T1000 (cell line): ENCODE measurements at regions not wholly inside any gene's neighbourhood (a gene's known extent, or its start where the extent isn't known, plus 50 kb on each side); places are given as distances from the start of the nearest gene placed in this dataset.

Experiments
- DNase-seq: peaks from one replicate; lab custom pipeline; 2025; ENCODE audit warnings: mixed read lengths; lab: John Stamatoyannopoulos, UW

DNA sequence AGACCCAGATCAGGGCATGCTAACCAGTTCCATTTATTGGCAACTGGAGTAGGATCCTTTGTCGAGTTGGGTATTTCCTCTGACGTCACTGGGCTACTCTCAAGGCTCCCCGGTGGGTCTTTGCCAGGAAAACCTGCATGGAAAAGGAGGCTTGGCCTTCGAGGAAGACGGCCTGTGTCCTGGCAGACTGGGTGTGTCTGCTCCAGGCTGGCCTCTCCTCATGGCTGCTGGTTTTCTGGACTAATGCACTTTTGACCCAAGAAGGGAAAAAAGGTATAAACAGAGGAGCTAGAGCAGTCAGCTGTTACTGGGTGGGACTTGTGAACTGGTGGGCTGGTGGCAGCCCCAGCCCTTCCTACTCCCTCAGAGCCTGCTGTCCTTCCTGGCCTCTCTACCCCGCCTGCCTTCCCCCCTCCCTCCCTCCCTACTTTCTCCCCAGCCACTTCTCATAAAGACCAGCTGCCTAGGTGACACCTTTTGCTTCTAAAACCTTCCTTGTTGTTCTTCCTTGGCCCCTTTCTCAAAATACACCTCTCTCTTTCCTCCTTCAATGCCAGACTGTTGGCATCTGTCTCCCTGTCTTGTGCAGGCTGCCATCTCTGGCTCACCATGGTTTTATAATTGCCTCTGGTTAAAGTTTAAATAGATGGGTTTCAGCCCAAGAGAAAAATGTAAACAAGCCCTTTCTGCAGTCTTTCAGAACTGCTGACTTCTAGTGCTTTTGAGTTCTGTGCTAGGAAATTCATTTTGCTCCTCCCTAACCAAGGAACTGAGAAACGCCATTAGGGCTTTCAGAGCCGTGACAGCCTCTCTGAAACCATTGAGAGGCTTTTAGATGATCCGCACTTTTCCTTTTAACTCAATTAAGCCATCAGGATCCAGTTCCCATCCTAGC is 101.8 kb upstream of the MKLN1 start:
- DNase-seq, result no peak

DNA sequence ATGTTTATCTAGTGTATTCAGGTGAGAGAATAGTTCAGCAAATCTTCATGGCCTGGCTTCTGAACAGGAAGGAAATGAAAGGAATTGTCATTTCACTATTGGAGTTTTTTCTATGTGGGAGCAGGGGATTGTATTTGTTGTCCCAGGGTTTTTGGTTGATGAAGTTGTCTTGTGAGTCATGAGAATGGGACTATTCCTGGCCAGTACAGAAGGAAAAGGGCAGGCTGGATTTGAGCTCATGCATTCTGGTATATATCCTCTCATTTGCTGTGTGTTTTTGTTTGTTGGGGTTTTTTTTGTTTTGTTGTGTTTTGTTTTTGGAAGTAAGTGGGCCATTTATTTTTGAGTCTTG is 101.2 kb upstream of the MKLN1 start:
- no peak for DNase-seq

DNA sequence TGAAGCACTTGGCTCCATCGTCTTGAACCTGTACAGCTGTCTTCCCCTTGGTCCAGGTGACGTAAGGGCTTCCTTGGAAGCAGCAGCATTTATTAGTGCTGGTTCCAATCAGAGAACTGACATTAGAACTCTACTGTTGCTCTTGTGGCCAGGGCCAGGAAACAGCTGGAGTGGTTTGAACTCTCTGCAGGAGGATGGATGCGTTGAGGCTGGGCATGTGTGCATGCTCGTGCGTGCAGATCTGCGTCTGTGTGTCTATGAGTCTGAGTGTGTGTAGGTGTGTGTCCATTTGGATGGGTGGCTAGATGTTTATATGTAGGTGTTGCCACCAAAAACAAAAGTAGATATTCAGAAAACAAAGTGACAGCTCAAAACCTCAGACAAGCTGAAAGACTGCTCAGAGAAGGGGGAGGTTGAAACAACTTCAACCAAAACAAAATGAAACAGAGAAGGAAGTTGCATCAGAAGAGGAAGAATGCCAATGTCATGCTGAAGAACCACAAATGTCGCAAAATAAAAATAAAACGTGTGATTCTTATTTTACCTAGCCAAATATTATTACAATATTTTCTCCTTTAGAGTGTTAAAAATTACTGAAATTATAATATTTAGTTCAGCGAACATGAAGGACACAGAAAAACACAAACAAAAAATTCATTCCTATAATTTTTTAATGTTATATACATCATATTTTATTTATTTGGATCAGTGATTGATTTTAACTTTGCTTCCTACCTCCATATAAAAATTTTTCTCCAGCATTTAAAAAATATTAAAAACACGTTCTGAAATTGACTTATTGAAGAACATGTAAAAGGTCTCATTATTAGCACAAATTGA is 96.1 kb upstream of the MKLN1 start:
- no peak for DNase-seq

DNA sequence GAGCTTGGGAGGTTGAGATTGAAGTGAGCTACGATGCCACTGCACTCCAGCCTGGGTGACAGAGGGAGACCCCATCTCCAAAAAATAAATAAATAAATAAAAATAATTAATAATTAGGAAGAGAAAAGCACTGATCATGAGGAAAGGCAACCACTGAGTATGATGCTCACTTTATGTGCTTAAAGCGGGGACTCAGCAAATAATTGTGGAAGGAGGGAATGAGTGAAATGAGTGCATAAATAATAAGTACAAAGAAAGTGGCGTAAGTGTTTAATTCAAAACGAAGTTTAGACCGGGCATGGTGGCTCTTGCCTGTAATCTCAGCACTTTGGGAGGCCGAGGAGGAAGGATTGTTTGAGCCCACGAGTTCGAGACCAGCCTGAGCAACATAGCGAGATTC is 94.9 kb upstream of the MKLN1 start:
- no peak for DNase-seq

DNA sequence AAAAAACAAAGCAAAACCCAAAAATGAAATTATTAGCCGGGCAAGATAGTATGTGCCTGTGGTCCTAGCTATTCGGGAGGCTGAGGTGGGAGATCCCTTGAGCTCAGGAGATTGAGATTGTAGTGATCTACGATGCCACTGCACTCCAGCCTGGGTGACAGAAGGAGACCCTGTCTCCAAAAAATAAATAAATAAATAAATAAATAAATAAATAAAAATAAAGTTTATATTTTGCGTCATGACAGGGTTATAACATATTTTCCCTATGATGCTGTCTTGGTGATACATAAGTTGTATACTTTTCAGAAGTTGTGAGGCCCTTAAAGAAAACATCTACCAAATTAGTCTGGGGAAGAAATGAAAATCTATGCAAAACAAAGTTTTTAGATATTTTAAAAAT is 94.5 kb upstream of the MKLN1 start:
- DNase-seq, result no peak

DNA sequence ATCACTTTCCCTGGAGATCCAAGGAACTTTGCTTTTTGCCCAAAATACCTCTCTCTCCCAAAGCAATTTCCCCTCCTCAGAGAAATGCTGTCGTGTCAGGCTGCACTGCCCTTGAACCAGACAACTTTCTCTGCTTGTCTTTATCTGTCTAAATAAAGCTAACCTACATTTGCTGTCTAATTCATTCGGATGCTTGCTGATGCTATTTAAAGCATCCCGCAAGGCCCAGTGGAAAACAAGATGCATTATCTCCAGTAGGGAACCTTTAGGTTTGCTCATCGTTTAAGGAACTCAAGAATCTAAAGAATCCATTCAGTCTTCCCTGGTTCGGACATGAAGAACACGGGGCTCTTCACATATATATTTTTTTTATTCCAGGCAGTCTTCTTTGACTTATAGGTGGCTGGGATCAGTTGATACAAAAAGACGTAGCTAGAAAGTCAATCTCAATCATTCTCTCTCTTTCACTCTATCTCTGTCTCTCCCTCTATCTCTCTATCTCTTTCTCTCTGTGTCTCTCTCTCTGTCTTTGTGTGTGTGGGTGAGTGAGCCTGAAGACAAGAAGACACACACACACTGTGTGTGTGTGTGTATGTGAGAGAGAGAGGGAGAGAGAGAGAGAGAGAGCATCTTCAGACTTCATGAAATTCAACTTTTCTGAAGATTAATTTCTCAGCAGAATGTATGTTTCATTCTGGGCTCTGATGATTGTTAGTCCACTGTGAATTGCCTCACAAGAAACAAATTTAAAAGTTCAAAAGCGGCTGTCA is 92.8 kb upstream of the MKLN1 start:
- DNase-seq, result no peak

DNA sequence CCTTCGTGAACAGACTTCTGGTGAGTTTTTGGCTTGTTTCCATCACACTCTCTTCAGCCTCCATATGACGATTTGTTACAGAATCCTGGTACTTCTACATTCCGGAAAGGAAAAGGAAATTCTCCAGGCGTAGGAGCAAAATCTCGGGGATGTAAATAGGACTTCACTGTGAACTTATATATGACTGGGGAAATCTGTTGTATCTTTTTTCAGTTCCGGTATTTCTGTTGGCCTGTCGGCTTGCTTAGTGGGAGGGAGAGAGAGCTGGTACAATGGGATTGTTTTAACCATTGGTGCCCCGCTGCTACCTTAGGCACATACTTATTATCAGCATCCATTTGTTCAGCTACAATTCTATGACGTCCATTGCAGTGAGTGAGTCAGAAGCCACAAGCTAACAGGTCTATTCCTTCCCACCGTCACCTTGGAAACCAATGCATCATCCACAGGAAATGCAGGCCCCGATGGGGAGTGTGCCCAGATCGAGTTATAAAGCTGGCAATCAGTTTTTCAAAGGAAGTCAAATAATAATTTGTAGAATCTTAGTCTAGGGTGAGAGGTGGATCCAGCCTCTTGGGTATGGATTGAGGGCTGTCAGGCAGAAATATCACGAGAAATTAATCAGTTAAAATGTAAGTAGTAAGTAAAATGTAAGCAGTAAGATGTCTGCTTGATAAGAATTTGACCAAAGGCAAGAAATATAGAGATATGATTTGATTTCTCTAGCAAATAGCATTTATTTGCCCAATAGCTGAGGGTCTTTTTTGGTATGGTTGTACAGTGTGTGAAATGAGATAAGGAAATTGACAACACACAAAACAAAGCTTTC is 92.0 kb upstream of the MKLN1 start:
- DNase-seq, result peak; percentile 51

DNA sequence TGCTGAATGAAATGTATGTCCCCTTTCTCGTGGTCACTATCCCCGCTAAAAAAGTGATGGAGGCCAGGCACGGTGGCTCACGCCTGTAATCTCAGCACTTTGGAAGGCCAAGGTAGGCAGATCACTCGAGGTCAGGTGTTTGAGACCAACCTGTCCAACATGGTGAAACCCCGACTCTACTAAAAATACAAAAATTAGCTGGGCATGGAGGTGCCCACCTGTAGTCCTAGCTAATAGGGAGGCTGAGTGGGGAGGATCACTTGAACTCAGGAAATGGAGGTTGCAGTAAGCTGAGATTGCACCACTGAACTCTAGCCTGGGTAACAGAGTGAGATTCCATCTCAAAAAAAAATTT is 91.4 kb upstream of the MKLN1 start:
- no peak for DNase-seq

DNA sequence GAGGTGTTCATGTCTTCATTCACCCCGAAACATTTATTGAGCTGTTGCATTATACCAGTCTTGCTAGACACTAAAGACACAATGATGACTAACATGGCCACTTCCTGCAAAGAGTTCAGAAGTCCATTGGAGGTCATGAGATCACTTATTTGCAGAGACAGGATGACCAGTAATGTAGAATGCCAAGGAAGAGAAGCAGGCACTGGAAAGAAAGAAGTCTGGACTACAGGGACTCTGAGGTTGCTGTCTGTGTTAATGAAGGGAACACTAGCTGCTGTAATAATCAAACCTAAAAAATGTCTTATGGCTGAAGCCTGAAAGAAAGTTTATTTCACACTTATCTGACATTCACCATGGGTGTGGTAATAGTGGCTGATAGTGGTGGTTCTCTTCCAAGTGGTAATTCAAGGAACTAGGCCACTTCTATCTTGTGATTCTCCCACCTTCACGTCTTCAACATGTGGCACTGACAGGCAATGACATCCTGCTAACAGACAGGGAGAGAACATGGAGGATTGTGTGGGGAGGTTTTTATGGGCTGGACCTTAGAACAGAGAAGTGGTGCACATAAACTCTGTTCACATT is 89.2 kb upstream of the MKLN1 start:
- no peak for DNase-seq

DNA sequence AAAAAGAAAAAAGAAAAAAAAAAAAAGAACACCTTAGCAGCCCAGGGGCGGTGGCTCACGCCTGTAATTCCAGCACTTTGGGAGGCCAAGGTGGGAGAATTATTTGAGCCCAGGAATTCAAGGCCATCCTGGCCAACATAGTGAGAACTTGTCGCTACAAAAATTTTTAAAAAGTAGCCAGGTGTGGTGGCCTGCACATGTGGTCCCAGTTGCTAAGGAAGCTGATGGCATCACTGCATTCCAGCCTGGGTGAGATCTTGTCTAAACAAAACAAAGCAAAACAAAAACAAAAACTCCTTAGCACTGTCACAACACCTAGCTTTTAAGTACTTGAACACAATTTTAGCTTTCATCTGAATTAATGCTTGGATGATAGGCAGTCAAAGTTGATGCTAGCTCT is 86.3 kb upstream of the MKLN1 start:
- DNase-seq, result no peak

DNA sequence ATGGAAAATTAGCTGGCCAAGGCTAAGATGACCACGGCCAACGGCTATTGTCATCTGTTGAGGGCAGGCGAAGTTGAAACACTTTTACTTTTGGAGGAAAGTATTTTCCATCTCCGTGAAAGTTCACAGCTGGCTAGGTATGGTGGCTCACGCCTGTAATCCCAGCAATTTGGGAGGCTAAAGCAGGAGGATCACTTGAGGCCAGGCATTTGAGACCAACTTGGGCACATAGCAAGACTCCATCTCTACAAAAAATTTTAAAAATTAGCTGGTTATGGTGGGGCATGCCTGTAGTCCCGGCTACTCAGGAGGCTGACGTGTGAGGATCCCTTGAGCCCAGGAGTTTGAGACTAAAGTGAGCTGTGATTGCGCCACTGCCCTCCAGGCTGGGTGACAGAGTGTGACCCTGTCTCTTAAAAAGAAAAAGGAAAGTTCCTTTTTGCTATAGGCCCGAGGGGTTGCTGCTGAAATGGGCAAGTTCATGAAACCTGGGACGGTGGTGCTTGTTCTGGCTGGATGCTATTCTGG is 85.5 kb upstream of the MKLN1 start:
- no peak for DNase-seq

DNA sequence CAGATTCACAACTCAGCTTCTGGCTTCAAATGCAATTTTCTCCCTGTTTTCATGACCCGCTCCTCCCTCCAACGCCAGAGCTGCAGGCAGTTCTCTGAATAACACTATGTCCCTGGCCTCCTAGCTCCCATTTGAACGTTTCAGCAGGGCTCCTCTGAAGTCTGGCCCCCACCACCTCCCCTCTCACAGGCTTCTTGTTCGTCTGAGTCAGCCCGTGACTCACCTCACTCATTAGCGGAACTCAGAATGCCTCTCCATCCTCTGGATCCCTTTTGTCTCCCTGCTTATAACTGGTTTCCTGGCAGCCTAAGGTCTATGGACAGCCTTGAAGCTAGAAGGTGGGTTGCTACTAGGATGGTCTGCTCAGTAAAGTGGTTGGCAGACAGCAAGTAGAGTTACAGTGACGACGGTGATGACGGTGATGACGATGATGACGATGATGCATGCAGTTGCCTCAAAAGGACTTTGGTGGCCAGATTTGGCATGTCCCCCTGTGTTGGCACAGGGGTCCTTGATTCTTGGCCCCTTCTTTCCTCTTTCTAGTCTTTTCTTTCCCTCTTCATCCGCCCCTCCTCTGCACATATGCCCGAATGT is 83.3 kb upstream of the MKLN1 start:
- DNase-seq, result peak; percentile 54

DNA sequence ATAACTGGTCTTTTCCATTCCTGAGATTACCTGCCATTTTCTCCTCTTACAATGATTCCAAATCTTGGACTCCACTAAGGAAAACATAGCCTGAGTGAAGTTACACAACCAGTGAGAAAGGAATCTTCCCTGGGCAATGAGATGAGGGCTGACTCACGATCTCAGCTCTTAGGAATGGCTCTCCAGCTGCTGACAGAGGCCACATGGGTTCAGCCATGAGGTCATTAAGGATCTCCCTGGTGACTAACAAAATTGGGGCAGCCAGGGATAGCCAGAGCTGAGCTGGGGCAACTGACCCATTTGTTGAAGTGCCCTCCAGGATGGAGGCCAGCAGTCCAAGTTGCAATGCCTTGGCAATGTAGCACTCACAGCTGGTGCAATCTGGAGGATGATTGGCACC is 78.7 kb upstream of the MKLN1 start:
- peak; percentile 64 for DNase-seq

DNA sequence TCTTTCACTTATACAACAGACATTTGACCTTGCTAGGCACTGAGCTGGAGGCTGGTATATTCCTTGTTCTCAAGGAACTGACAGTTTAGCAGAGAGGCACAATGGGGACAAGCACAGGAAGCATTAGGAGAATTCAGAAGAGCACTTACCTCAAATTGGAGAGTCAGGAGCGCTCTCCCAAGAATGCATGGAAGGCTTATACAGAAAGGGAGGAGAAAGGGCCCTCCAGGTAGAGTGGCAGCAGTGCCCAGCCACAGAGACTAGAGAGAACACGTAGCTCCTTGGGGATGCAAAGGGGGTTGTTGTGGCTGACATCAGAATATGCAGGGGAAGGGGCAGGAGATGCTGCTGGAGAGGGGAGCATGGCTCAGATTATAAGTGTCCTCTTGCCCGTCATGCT is 78.2 kb upstream of the MKLN1 start:
- DNase-seq, result no peak

DNA sequence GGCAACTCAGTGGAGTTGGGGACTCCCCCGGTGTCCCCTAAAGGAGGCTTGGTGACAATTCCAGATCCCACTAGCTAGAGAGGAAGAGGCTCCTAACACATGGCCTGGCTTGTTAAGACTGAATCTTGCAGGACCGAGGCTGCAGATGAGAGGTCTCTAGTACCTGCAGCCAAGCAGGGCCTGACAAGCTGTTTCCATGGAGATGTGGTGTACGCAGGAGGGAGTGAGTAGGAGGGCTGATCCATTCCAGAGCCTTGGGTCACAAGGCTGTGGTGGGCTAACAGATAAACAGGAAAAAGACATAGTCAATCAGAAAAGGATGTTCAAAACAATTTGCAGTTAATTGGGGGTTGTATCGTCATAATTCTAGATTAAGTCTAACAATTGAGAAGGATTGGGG is 77.3 kb upstream of the MKLN1 start:
- DNase-seq, result no peak

DNA sequence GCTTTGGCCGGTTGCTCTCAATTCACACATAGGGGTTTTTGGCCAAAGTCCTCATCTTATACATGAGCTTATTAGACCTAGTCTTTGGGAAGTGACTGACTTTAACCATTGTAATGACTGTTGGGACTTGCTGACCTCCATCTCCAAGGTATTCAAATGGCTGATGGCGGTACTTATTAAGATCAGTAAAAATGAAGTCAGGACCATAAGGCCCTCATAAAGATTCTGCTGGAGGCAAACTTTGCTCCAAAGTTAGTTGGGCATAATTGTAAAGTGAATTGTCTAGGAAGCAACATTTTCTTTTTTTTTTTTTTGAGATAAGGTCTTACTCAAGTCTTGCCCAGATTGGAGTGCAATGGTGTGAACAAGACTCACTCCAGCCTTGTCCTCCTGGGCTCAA is 76.3 kb upstream of the MKLN1 start:
- DNase-seq, result no peak

DNA sequence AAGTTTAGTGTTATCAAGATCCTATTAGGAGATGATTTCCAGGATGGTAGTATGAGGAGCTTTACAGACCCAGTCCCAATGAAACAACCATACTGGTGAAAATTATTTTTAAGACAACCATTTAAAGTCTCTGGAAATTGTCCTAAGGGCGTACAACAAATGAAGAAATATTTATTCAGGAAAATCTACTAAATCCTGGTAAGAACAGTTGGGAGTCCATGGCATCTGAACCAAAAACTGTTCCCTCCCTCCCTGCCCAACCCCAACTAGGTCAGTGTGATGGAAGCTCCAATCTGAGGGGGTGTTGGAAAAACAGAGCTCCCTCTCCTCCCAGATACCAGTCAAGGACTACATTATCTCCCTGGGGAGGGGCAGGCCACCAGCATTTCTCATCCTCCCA is 74.7 kb upstream of the MKLN1 start:
- DNase-seq, result no peak

DNA sequence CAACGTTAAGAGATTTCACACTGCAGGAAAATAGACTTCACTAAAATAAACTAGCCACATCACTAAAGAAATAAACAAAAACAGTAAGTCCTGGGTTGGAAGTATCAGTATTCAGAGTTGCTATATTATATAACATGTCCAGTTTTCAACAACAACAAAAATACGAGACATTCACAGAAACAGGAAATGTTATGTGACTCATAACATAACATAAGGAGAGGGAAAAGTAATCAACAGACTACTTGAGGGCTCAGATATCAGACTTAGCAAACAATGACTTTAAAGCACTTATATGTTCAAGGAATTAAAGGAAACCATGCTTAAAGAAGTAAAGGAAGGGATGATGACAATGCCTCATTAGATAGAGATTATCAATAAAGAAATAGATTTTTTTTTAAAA is 73.5 kb upstream of the MKLN1 start:
- DNase-seq, result no peak

DNA sequence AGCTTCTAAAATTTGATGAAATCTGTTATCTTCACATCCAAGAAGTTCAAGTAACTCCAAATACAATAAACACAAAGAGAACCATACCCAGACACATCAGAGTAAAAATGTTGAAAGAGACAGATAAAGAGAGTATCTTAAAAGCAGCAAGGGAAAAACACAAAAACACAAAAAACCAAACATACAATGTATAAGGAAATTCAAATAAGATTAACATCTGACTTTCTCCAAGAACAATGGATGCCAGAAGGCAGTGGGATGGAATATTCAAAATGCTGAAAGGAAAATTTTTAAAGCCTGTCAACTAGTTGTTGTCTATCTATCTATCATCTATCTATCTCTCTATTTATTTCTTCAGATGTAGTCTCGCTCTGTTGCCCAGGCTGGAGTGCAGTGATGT is 72.4 kb upstream of the MKLN1 start:
- DNase-seq, result no peak

DNA sequence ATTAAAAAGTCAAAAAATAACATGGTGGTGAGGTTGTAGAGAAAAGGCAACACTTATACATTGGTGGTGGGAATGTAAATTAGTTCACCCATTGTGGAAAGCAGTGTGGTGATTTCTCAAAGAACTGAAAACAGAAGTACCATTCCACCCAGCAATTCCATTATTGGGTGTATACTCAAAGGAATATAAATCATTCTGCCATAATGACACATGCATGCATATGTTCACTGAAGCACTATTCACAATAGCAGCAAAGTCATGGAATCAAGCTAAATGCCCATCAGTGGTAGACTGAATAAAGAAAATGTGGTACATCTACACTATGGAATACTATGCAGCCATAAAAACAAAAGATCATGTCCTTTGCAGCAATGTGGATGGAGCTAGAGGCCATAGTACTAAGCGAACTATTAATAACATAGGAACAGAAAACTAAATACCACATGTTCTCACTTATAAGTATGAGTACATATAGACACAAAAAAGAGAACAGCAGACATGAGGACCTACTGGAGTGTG is 66.1 kb upstream of the MKLN1 start:
- no peak for DNase-seq

DNA sequence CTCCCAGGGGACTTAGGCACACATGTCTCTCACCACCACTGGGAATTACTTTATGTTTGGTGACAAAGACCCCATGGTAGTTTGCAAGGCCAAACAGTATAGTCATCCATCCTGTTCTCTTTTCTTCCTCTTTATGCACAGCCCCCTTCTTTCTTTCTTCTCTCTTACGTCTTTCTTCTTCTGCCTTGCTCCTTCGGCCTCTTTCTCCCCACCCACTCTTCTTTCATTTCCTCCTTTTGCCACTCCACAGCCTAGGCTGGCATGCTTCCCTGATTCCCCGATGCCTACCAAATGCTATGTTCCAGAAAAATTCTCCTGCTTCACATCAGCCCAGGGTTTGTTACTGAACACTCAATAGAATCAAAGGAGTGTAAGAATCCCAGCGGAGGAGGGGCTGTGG is 62.4 kb upstream of the MKLN1 start:
- DNase-seq, result no peak
